A673 (cell line): ENCODE measurements at regions not wholly inside any gene's neighbourhood (a gene's known extent, or its start where the extent isn't known, plus 50 kb on each side); places are given as distances from the start of the nearest gene placed in this dataset.

Experiments
- BruUV-seq: library from RNA; stranded (reverse); fragments of 400-500 nt; replicated peaks from 2 replicates; lab custom pipeline; 2021; lab: Mats Ljungman, UMichigan
- CTCF ChIA-PET: fragments of 300-600 bp; sonication (Branson Sonifier 250); formaldehyde crosslinking; loops from one replicate; lab custom pipeline; 2022; ENCODE audit warnings: antibody characterized with exemption; lab: Charles Lee
- POLR2A ChIA-PET: fragments of 300-600 bp; sonication (Branson Sonifier 250); formaldehyde crosslinking; loops from one replicate; lab custom pipeline; 2022; ENCODE audit warnings: antibody characterized with exemption; ENCODE audit not compliant: low non-redundant PET; lab: Charles Lee
- DNase-seq: peaks from one replicate; pipeline ENCODE4 v3.0.0-alpha.2; 2015; ENCODE audit warnings: low spot score
- H3K27ac ChIP-seq: fragments of 200-600 bp; sonication (generic); 2 replicates; pipeline ENCODE4 v1.5.1; 2016; ENCODE audit warnings: mixed run types, low read depth, mild to moderate bottlenecking, mixed read lengths, antibody characterized with exemption, low read length; ENCODE audit not compliant: poor library complexity, severe bottlenecking
- H3K27me3 ChIP-seq: fragments of 200-600 bp; sonication (generic); replicated peaks from 2 replicates; pipeline ENCODE4 v1.6.1; 2017; ENCODE audit warnings: mixed run types, low read depth, mild to moderate bottlenecking, mixed read lengths, antibody characterized with exemption, low read length; ENCODE audit not compliant: insufficient read depth, poor library complexity
- H3K36me3 ChIP-seq: fragments of 200-600 bp; sonication (generic); 2 replicates; pipeline ENCODE4 v1.6.1; 2016; ENCODE audit warnings: mixed run types, mild to moderate bottlenecking, mixed read lengths, antibody characterized with exemption, low read length; ENCODE audit not compliant: insufficient read depth, poor library complexity, severe bottlenecking
- H3K4me1 ChIP-seq: fragments of 200-600 bp; sonication (generic); 2 replicates; pipeline ENCODE4 v1.6.1; 2017; ENCODE audit warnings: mixed run types, mild to moderate bottlenecking, mixed read lengths, antibody characterized with exemption, low read length; ENCODE audit not compliant: insufficient read depth, poor library complexity, severe bottlenecking
- H3K4me3 ChIP-seq: fragments of 200-600 bp; sonication (generic); 2 replicates; pipeline ENCODE4 v1.5.1; 2016; ENCODE audit warnings: low read depth, mixed run types, mild to moderate bottlenecking, mixed read lengths, low read length; ENCODE audit not compliant: poor library complexity, severe bottlenecking
- H3K9me3 ChIP-seq: fragments of 200-600 bp; sonication (generic); 2 replicates; pipeline ENCODE4 v1.6.1; 2016; ENCODE audit warnings: mixed run types, low read depth, mild to moderate bottlenecking, mixed read lengths, antibody characterized with exemption, low read length; ENCODE audit not compliant: poor library complexity, severe bottlenecking
- CTCF ChIP-seq: fragments of 300-800, 200-600 bp; sonication (generic); conservative IDR thresholded peaks from 2 replicates; pipeline ENCODE4 v1.5.1; 2017; ENCODE audit warnings: low read depth, mild to moderate bottlenecking, antibody characterized with exemption, low read length, moderate library complexity, mixed read lengths
- EZH2 ChIP-seq: fragments of 200-600 bp; sonication (generic); IDR thresholded peaks from 2 replicates; pipeline ENCODE4 v1.6.1; 2017; ENCODE audit warnings: borderline replicate concordance, low read depth, mild to moderate bottlenecking, mixed read lengths, antibody characterized with exemption, low read length; ENCODE audit not compliant: poor library complexity, severe bottlenecking
- intact Hi-C: fragments of 100-400 bp; cut with micrococcal nuclease; formaldehyde crosslinking; loops from one replicate; pipeline ENCODE4 v1.10.0; 2022; ENCODE audit not compliant: unreplicated experiment

GRCh38 chr2:18804536-18804935 lies 215.2 kb upstream of the NT5C1B start:
- H3K36me3 ChIP-seq: no peaks in the 10 kb centered on the region
- H3K4me1 ChIP-seq: no peaks in the 10 kb centered on the region
- intact Hi-C loops: no loop called here
- no peak overlapping the region for H3K4me3 ChIP-seq
- TF ChIP-seq EZH2: no peak
- no peak for TF ChIP-seq CTCF
- BruUV-seq: no TSS peak
- ChIA-PET POLR2A (no interaction called here), CTCF (no interaction called here)
- peak; percentile 2 for DNase-seq
- H3K27me3 ChIP-seq: peaks cover 12% of the 10 kb centered on the region
- no peak overlapping the region for H3K27ac ChIP-seq
- no peaks in the 10 kb centered on the region for H3K9me3 ChIP-seq

GRCh38 chr2:18803141-18803939 lies 214.0 kb upstream of the NT5C1B start:
- Histone ChIP-seq H3K36me3 (no peaks in the 10 kb centered on the region), H3K27me3 (peaks cover 9% of the 10 kb centered on the region), H3K4me1 (no peaks in the 10 kb centered on the region), H3K4me3 (no peak overlapping the region), H3K9me3 (no peaks in the 10 kb centered on the region), H3K27ac (no peak overlapping the region)
- ChIA-PET CTCF (interaction anchor here (0.6 kb wide), 1 partner anchor 113 kb away, joined by 3 read pairs; no protein-coding TSS in a partner anchor), POLR2A (no interaction called here)
- intact Hi-C loops: no loop called here
- DNase-seq: no peak
- no TSS peak for BruUV-seq
- no peak for TF ChIP-seq EZH2
- TF ChIP-seq CTCF: no peak

- H3K4me1 ChIP-seq: no peaks in the 10 kb centered on the region
- H3K27ac ChIP-seq: no peak overlapping the region
- H3K9me3 ChIP-seq: no peaks in the 10 kb centered on the region
- BruUV-seq: no TSS peak
- DNase-seq: no peak
- TF ChIP-seq CTCF: no peak
- TF ChIP-seq EZH2: no peak
- no peak overlapping the region for H3K4me3 ChIP-seq
- H3K27me3 ChIP-seq: no peaks in the 10 kb centered on the region
- POLR2A ChIA-PET: interaction anchor here (0.6 kb wide), 1 partner anchor 497 kb away, joined by 3 read pairs; no protein-coding TSS in a partner anchor
- intact Hi-C loops: no loop called here
- CTCF ChIA-PET: no interaction called here
- H3K36me3 ChIP-seq: no peaks in the 10 kb centered on the region
Observed at GRCh38 chr2:18800240-18800971, 211.0 kb upstream of the NT5C1B start.
